Transverse colon (tissue), 4 donors: ENCODE measurements at regions not wholly inside any gene's neighbourhood (a gene's known extent, or its start where the extent isn't known, plus 50 kb on each side); places are given as distances from the start of the nearest gene placed in this dataset.

ENCODE experiments used
- DNase-seq: peaks from one replicate; pipeline ENCODE4 v3.0.0-alpha.2; 2019
- H3K27ac ChIP-seq, 4 donors: fragments of 200-600 bp; sonication (generic); 2 replicates each; pipeline ENCODE4 v1.5.1; 2016 to 2018; ENCODE audit warnings: inconsistent platforms in 4 of 4
- H3K27me3 ChIP-seq: fragments of 200-600 bp; sonication (generic); 2 replicates; pipeline ENCODE4 v1.5.1; 2017; ENCODE audit warnings: inconsistent platforms
- H3K36me3 ChIP-seq, 4 donors: fragments of 200-600 bp; sonication (generic); 2 replicates each; pipeline ENCODE4 v1.5.1; 2017 to 2019; ENCODE audit warnings: inconsistent platforms in 4 of 4
- H3K4me1 ChIP-seq, 4 donors: fragments of 200-600 bp; sonication (generic); 2 replicates each; pipeline ENCODE4 v1.5.1; 2017 to 2020; ENCODE audit warnings: inconsistent platforms in 4 of 4
- H3K4me3 ChIP-seq, 4 donors: fragments of 200-600 bp; sonication (generic); 1 replicate in 1 of 4; 2 replicates in 3 of 4; pipeline versions ENCODE4 v1.5.1 to v1.6.1; 2017 to 2019; ENCODE audit warnings: inconsistent platforms in 4 of 4
- H3K9me3 ChIP-seq, 2 donors: fragments of 200-600 bp; sonication (generic); 2 replicates each; pipeline ENCODE4 v1.5.1; 2017 to 2019; ENCODE audit warnings: inconsistent platforms in 2 of 2
- CTCF ChIP-seq, 5 experiments: fragments of 200-600 bp in 3 of 5; fragments of 450-650 bp in 2 of 5; sonication (generic) in 3 of 5; IDR thresholded peaks; 1 replicate in 2 of 5; 2 replicates in 3 of 5; pipeline ENCODE4 v1.5.1; 2016 to 2017; ENCODE audit warnings: antibody characterized with exemption in 5 of 5, inconsistent platforms in 3 of 5, mild to moderate bottlenecking in 2 of 5, moderate library complexity in 1 of 5
- EP300 ChIP-seq: sonication (generic); formaldehyde crosslinking; IDR thresholded peaks from one replicate; pipeline ENCODE4 v1.6.1; 2017; ENCODE audit warnings: antibody characterized with exemption, low read depth
- POLR2A ChIP-seq: fragments of 450-650 bp; IDR thresholded peaks from one replicate; pipeline ENCODE4 v1.6.1; 2016; ENCODE audit warnings: antibody characterized with exemption, mild to moderate bottlenecking, moderate library complexity
- POLR2AphosphoS5 ChIP-seq, 3 donors: sonication (generic); formaldehyde crosslinking; IDR thresholded peaks; one replicate each; pipeline ENCODE4 v1.6.1; 2016; ENCODE audit warnings: antibody characterized with exemption in 3 of 3
- WGBS, 2 donors: methylation state at CpG; one replicate each; pipeline ENCODE4 v1.1.5; 2018; ENCODE audit warnings: low coverage in 1 of 2; 5-methylcytosine and 5-hydroxymethylcytosine counted together
- in situ Hi-C, 4 donors: fragments of 200-750 bp; cut with MboI; loops; one replicate each; pipeline versions ENCODE4 v1.15.0 to v1.15.1; 2017; ENCODE audit warnings: low sequenced_read_pairs in 3 of 4, low pct_ligation_motif_present in 1 of 4, low pct_unique_long_range_greater_than_20kb in 1 of 4
- intact Hi-C: fragments of 100-400 bp; cut with DNase I; formaldehyde crosslinking; loops from one replicate; pipeline ENCODE4 v1.15.1; 2023; ENCODE audit warnings: low total_unique reads

- Histone ChIP-seq H3K36me3 (no peaks in the 10 kb centered on the region), H3K27ac (no peak overlapping the region), H3K27me3 (no peaks in the 10 kb centered on the region), H3K9me3 (no peaks in the 10 kb centered on the region), H3K4me3 (no peak overlapping the region), H3K4me1 (no peaks in the 10 kb centered on the region)
- TF ChIP-seq POLR2AphosphoS5 (IDR thresholded peaks at IDR 0.05) (no peak), CTCF (IDR thresholded peaks at IDR 0.05) (no peak), EP300 (no peak), POLR2A (no peak)
- WGBS, 2 donors = 80 to 91% methylated on average over 1 to 2 of the region's 2 CpGs
- no peak for DNase-seq
- in situ Hi-C loops = no loop called here
- intact Hi-C loops = no loop called here
These were observed 638.7 kb downstream of the ZEB2 start for GRCh38 chr2:143881246-143881645.

GRCh38 chr2:143877876-143878530, 641.9 kb downstream of the ZEB2 start:
- no peaks in the 10 kb centered on the region for H3K9me3 ChIP-seq
- no peak overlapping the region for H3K4me3 ChIP-seq
- intact Hi-C loops (no loop called here), in situ Hi-C loops (no loop called here)
- no peak overlapping the region for H3K27ac ChIP-seq
- no peak for DNase-seq
- no peak for TF ChIP-seq CTCF (IDR thresholded peaks at IDR 0.05)
- no peak for TF ChIP-seq EP300
- no peak for TF ChIP-seq POLR2A
- TF ChIP-seq POLR2AphosphoS5 (IDR thresholded peaks at IDR 0.05) = no peak
- 43 to 66% methylated on average over 1 of the region's 1 CpG for WGBS, 2 donors
- H3K4me1 ChIP-seq = no peaks in the 10 kb centered on the region
- no peaks in the 10 kb centered on the region for H3K27me3 ChIP-seq
- no peaks in the 10 kb centered on the region for H3K36me3 ChIP-seq

GRCh38 chr2:143877056-143877455, 642.9 kb downstream of the ZEB2 start:
- in situ Hi-C loops = no loop called here
- no peaks in the 10 kb centered on the region for H3K4me1 ChIP-seq
- DNase-seq = no peak
- WGBS, 2 donors = 84 to 95% methylated on average over 3 to 11 of the region's 11 CpGs
- H3K36me3 ChIP-seq = no peaks in the 10 kb centered on the region
- no peak for TF ChIP-seq EP300
- TF ChIP-seq CTCF (IDR thresholded peaks at IDR 0.05) = no peak
- TF ChIP-seq POLR2A = no peak
- TF ChIP-seq POLR2AphosphoS5 (IDR thresholded peaks at IDR 0.05) = no peak
- H3K27ac ChIP-seq = no peak overlapping the region
- H3K4me3 ChIP-seq = no peak overlapping the region
- intact Hi-C loops = no loop called here
- H3K9me3 ChIP-seq = no peaks in the 10 kb centered on the region
- no peaks in the 10 kb centered on the region for H3K27me3 ChIP-seq

- TF ChIP-seq CTCF (IDR thresholded peaks at IDR 0.05) (no peak), POLR2AphosphoS5 (IDR thresholded peaks at IDR 0.05) (no peak), POLR2A (no peak), EP300 (no peak)
- Histone ChIP-seq H3K27me3 (no peaks in the 10 kb centered on the region), H3K9me3 (peaks cover under 1 to 5% of the 10 kb centered on the region in 2 donors), H3K27ac (no peak overlapping the region), H3K4me1 (no peaks in the 10 kb centered on the region), H3K36me3 (no peaks in the 10 kb centered on the region), H3K4me3 (no peak overlapping the region)
- no peak for DNase-seq
- 67 to 76% methylated on average over 9 of the region's 9 CpGs for WGBS, 2 donors
- intact Hi-C loops = no loop called here
- in situ Hi-C loops = no loop called here
These were observed 644.4 kb downstream of the ZEB2 start for GRCh38 chr2:143875295-143876233.
